ENCODE measurements at regions not wholly inside any gene's neighbourhood (a gene's known extent, or its start where the extent isn't known, plus 50 kb on each side); places are given as distances from the start of the nearest gene placed in this dataset.

GRCh38 chr14:44070046-44070445 lies 437.0 kb downstream of the FSCB start:
- TF ChIP-seq CTCF (conservative IDR thresholded peaks at IDR 0.05; ENCODE audit: low read depth, low read length) (no peak), EZH2phosphoT487 (IDR thresholded peaks at IDR 0.05; ENCODE audit: borderline replicate concordance, low read length) (no peak)

All from PC-3 (cell line).